ENCODE measurements at regions not wholly inside any gene's neighbourhood (a gene's known extent, or its start where the extent isn't known, plus 50 kb on each side); places are given as distances from the start of the nearest gene placed in this dataset.

GRCh38 chr4:179831274-179831673, 2389.0 kb upstream of the AGA start:
- no peak overlapping the region for H3K9ac ChIP-seq (ENCODE audit: low read depth, low read length)
- H3K9me3 ChIP-seq (ENCODE audit: control insufficient read depth, insufficient read depth, low read length): no peaks in the 10 kb centered on the region
- H3K27me3 ChIP-seq (ENCODE audit: control insufficient read depth, insufficient read depth, low read length): no peaks in the 10 kb centered on the region
- H3K27ac ChIP-seq (ENCODE audit: low read depth, low read length): no peak overlapping the region
- no peak overlapping the region for H3K4me3 ChIP-seq (ENCODE audit: low read depth, low read length)
- no peaks in the 10 kb centered on the region for H3K4me1 ChIP-seq (ENCODE audit: control insufficient read depth, insufficient read depth, low read length)
- no peaks in the 10 kb centered on the region for H3K36me3 ChIP-seq (ENCODE audit: control insufficient read depth, insufficient read depth, low read length)

- Histone ChIP-seq H3K27me3 (ENCODE audit: control insufficient read depth, insufficient read depth, low read length) (no peaks in the 10 kb centered on the region), H3K4me1 (ENCODE audit: control insufficient read depth, insufficient read depth, low read length) (peaks cover 7% of the 10 kb centered on the region; the same call in 1 of the 2 replicates), H3K9ac (ENCODE audit: low read depth, low read length) (no peak overlapping the region), H3K4me3 (ENCODE audit: low read depth, low read length) (no peak overlapping the region), H3K36me3 (ENCODE audit: control insufficient read depth, insufficient read depth, low read length) (no peaks in the 10 kb centered on the region), H3K27ac (ENCODE audit: low read depth, low read length) (no peak overlapping the region), H3K9me3 (ENCODE audit: control insufficient read depth, insufficient read depth, low read length) (no peaks in the 10 kb centered on the region)
Observed at GRCh38 chr4:179836179-179837075, 2394.2 kb upstream of the AGA start.

GRCh38 chr4:179843370-179843769, 2399.8 kb upstream of the TENM3 start:
- Histone ChIP-seq H3K27ac (ENCODE audit: low read depth, low read length) (no peak overlapping the region), H3K4me1 (ENCODE audit: control insufficient read depth, insufficient read depth, low read length) (peaks cover 10% of the 10 kb centered on the region; the same call in 1 of the 2 replicates), H3K27me3 (ENCODE audit: control insufficient read depth, insufficient read depth, low read length) (no peaks in the 10 kb centered on the region), H3K36me3 (ENCODE audit: control insufficient read depth, insufficient read depth, low read length) (no peaks in the 10 kb centered on the region), H3K9me3 (ENCODE audit: control insufficient read depth, insufficient read depth, low read length) (no peaks in the 10 kb centered on the region), H3K4me3 (ENCODE audit: low read depth, low read length) (no peak overlapping the region), H3K9ac (ENCODE audit: low read depth, low read length) (no peak overlapping the region)

- no peaks in the 10 kb centered on the region for H3K27me3 ChIP-seq (ENCODE audit: control insufficient read depth, insufficient read depth, low read length)
- H3K27ac ChIP-seq (ENCODE audit: low read depth, low read length): no peak overlapping the region
Observed at GRCh38 chr4:179855469-179855868, 2387.7 kb upstream of the TENM3 start.

GRCh38 chr4:179858221-179858620, 2385.0 kb upstream of the TENM3 start:
- no peaks in the 10 kb centered on the region for H3K27me3 ChIP-seq (ENCODE audit: control insufficient read depth, insufficient read depth, low read length)
- no peak overlapping the region for H3K27ac ChIP-seq (ENCODE audit: low read depth, low read length)
- H3K9me3 ChIP-seq (ENCODE audit: control insufficient read depth, insufficient read depth, low read length): no peaks in the 10 kb centered on the region
- no peaks in the 10 kb centered on the region for H3K36me3 ChIP-seq (ENCODE audit: control insufficient read depth, insufficient read depth, low read length)
- no peaks in the 10 kb centered on the region for H3K4me1 ChIP-seq (ENCODE audit: control insufficient read depth, insufficient read depth, low read length)
- no peak overlapping the region for H3K9ac ChIP-seq (ENCODE audit: low read depth, low read length)
- H3K4me3 ChIP-seq (ENCODE audit: low read depth, low read length): no peak overlapping the region

More at GRCh38 chr4:179855469-179855868, 2387.7 kb upstream of the TENM3 start:
- Histone ChIP-seq H3K4me1 (ENCODE audit: control insufficient read depth, insufficient read depth, low read length) (no peaks in the 10 kb centered on the region), H3K9me3 (ENCODE audit: control insufficient read depth, insufficient read depth, low read length) (no peaks in the 10 kb centered on the region), H3K9ac (ENCODE audit: low read depth, low read length) (no peak overlapping the region), H3K36me3 (ENCODE audit: control insufficient read depth, insufficient read depth, low read length) (no peaks in the 10 kb centered on the region), H3K4me3 (ENCODE audit: low read depth, low read length) (no peak overlapping the region)

- H3K4me1 ChIP-seq (ENCODE audit: control insufficient read depth, insufficient read depth, low read length): no peaks in the 10 kb centered on the region
- H3K9me3 ChIP-seq (ENCODE audit: control insufficient read depth, insufficient read depth, low read length): no peaks in the 10 kb centered on the region
Observed at GRCh38 chr4:179867300-179867878, 2375.8 kb upstream of the TENM3 start.

GRCh38 chr4:179871726-179872125, 2371.5 kb upstream of the TENM3 start:
- Histone ChIP-seq H3K27ac (ENCODE audit: low read depth, low read length) (no peak overlapping the region), H3K9ac (ENCODE audit: low read depth, low read length) (no peak overlapping the region), H3K9me3 (ENCODE audit: control insufficient read depth, insufficient read depth, low read length) (no peaks in the 10 kb centered on the region), H3K4me1 (ENCODE audit: control insufficient read depth, insufficient read depth, low read length) (no peaks in the 10 kb centered on the region), H3K4me3 (ENCODE audit: low read depth, low read length) (no peak overlapping the region), H3K36me3 (ENCODE audit: control insufficient read depth, insufficient read depth, low read length) (no peaks in the 10 kb centered on the region), H3K27me3 (ENCODE audit: control insufficient read depth, insufficient read depth, low read length) (no peaks in the 10 kb centered on the region)

More at GRCh38 chr4:179867300-179867878, 2375.8 kb upstream of the TENM3 start:
- Histone ChIP-seq H3K27ac (ENCODE audit: low read depth, low read length) (no peak overlapping the region), H3K9ac (ENCODE audit: low read depth, low read length) (no peak overlapping the region), H3K4me3 (ENCODE audit: low read depth, low read length) (no peak overlapping the region), H3K27me3 (ENCODE audit: control insufficient read depth, insufficient read depth, low read length) (no peaks in the 10 kb centered on the region), H3K36me3 (ENCODE audit: control insufficient read depth, insufficient read depth, low read length) (no peaks in the 10 kb centered on the region)

GRCh38 chr4:179872755-179873154, 2370.4 kb upstream of the TENM3 start:
- H3K27ac ChIP-seq (ENCODE audit: low read depth, low read length): no peak overlapping the region
- no peak overlapping the region for H3K9ac ChIP-seq (ENCODE audit: low read depth, low read length)
- H3K9me3 ChIP-seq (ENCODE audit: control insufficient read depth, insufficient read depth, low read length): no peaks in the 10 kb centered on the region
- H3K27me3 ChIP-seq (ENCODE audit: control insufficient read depth, insufficient read depth, low read length): no peaks in the 10 kb centered on the region
- H3K36me3 ChIP-seq (ENCODE audit: control insufficient read depth, insufficient read depth, low read length): no peaks in the 10 kb centered on the region
- H3K4me1 ChIP-seq (ENCODE audit: control insufficient read depth, insufficient read depth, low read length): no peaks in the 10 kb centered on the region
- no peak overlapping the region for H3K4me3 ChIP-seq (ENCODE audit: low read depth, low read length)

- Histone ChIP-seq H3K9me3 (ENCODE audit: control insufficient read depth, insufficient read depth, low read length) (no peaks in the 10 kb centered on the region), H3K27me3 (ENCODE audit: control insufficient read depth, insufficient read depth, low read length) (no peaks in the 10 kb centered on the region), H3K4me1 (ENCODE audit: control insufficient read depth, insufficient read depth, low read length) (no peaks in the 10 kb centered on the region), H3K36me3 (ENCODE audit: control insufficient read depth, insufficient read depth, low read length) (no peaks in the 10 kb centered on the region), H3K9ac (ENCODE audit: low read depth, low read length) (no peak overlapping the region), H3K4me3 (ENCODE audit: low read depth, low read length) (no peak overlapping the region), H3K27ac (ENCODE audit: low read depth, low read length) (no peak overlapping the region)
Observed at GRCh38 chr4:179880756-179881155, 2362.4 kb upstream of the TENM3 start.

- no peaks in the 10 kb centered on the region for H3K4me1 ChIP-seq (ENCODE audit: control insufficient read depth, insufficient read depth, low read length)
- H3K9me3 ChIP-seq (ENCODE audit: control insufficient read depth, insufficient read depth, low read length): peaks cover 5% of the 10 kb centered on the region; the same call in 1 of the 2 replicates
- no peak overlapping the region for H3K4me3 ChIP-seq (ENCODE audit: low read depth, low read length)
- no peaks in the 10 kb centered on the region for H3K36me3 ChIP-seq (ENCODE audit: control insufficient read depth, insufficient read depth, low read length)
- no peak overlapping the region for H3K9ac ChIP-seq (ENCODE audit: low read depth, low read length)
- no peak overlapping the region for H3K27ac ChIP-seq (ENCODE audit: low read depth, low read length)
- no peaks in the 10 kb centered on the region for H3K27me3 ChIP-seq (ENCODE audit: control insufficient read depth, insufficient read depth, low read length)
Observed at GRCh38 chr4:179894066-179894778, 2349.0 kb upstream of the TENM3 start.

GRCh38 chr4:179919587-179919986, 2323.6 kb upstream of the TENM3 start:
- H3K9me3 ChIP-seq (ENCODE audit: control insufficient read depth, insufficient read depth, low read length): no peaks in the 10 kb centered on the region
- no peak overlapping the region for H3K4me3 ChIP-seq (ENCODE audit: low read depth, low read length)
- H3K9ac ChIP-seq (ENCODE audit: low read depth, low read length): no peak overlapping the region
- H3K4me1 ChIP-seq (ENCODE audit: control insufficient read depth, insufficient read depth, low read length): no peaks in the 10 kb centered on the region
- H3K36me3 ChIP-seq (ENCODE audit: control insufficient read depth, insufficient read depth, low read length): no peaks in the 10 kb centered on the region
- H3K27me3 ChIP-seq (ENCODE audit: control insufficient read depth, insufficient read depth, low read length): no peaks in the 10 kb centered on the region
- H3K27ac ChIP-seq (ENCODE audit: low read depth, low read length): no peak overlapping the region
